Right atrium auricular region (tissue), 2 donors: ENCODE measurements at regions not wholly inside any gene's neighbourhood (a gene's known extent, or its start where the extent isn't known, plus 50 kb on each side); places are given as distances from the start of the nearest gene placed in this dataset.

Experiments
- DNase-seq: peaks from one replicate; pipeline ENCODE4 v3.0.0-alpha.2; 2019; ENCODE audit warnings: low spot score
- H3K27ac ChIP-seq, 2 donors: fragments of 200-600 bp; sonication (generic); 1 replicate in 1 of 2; 2 replicates in 1 of 2; pipeline ENCODE4 v1.5.1; 2016 to 2019
- H3K27me3 ChIP-seq, 2 donors: fragments of 200-600 bp; sonication (generic); one replicate each; pipeline versions ENCODE4 v1.5.1 to v1.6.0; 2017 to 2019
- H3K36me3 ChIP-seq: fragments of 200-600 bp; sonication (generic); one replicate; pipeline ENCODE4 v1.5.1; 2016
- H3K4me1 ChIP-seq, 2 donors: fragments of 200-600 bp; sonication (generic); one replicate each; pipeline versions ENCODE4 v1.5.1 to v1.6.0; 2017 to 2019
- H3K4me3 ChIP-seq, 2 donors: fragments of 200-600 bp; sonication (generic); 1 replicate in 1 of 2; 2 replicates in 1 of 2; pipeline ENCODE4 v1.5.1; 2017 to 2019; ENCODE audit warnings: mild to moderate bottlenecking in 1 of 2, moderate library complexity in 1 of 2
- H3K9me3 ChIP-seq, 2 donors: fragments of 200-600 bp; sonication (generic); one replicate each; pipeline ENCODE4 v1.5.1; 2019
- CTCF ChIP-seq, 2 donors: fragments of 200-600 bp; sonication (generic); IDR thresholded peaks; one replicate each; pipeline ENCODE4 v1.5.1; 2019; ENCODE audit warnings: antibody characterized with exemption in 2 of 2

GRCh38 chr14:71852181-71852580, 80.0 kb upstream of the RGS6 start:
- no peak for TF ChIP-seq CTCF (IDR thresholded peaks at IDR 0.05)
- H3K27me3 ChIP-seq, result no peaks in the 10 kb centered on the region
- H3K9me3 ChIP-seq, result no peaks in the 10 kb centered on the region
- H3K36me3 ChIP-seq, result no peaks in the 10 kb centered on the region
- no peak overlapping the region for H3K27ac ChIP-seq
- no peak overlapping the region for H3K4me3 ChIP-seq
- H3K4me1 ChIP-seq, result no peaks in the 10 kb centered on the region
- no peak for DNase-seq

DNA sequence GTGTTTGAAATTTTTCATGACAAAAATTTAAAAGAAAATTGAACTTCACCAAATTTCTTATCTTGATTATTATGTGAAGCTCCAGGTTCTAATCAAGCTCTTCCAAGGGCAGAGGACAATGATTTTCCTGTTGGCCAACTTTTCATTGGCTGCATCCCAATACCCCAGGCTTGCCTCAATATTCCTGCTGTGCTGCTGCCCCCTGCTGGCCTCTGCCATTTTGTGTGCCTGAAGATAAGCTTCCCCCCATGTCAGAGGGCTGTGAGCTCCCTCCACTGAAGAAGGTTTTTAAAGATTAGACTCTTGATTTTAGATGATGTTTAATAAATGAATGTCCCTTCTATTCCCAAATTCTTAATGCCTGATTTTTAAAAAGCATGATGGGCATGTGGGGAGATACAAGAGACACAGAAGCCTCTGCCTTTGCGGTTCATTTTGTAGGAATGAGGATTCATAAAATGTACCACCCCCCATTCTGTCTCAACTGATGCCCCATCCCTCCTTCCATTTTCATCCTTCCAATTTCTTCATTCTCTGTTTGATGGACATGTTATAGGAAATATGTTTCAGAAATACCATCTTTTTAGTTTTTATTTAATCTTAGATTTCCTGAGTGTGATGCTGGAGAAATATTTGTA, 76.7 kb upstream of the RGS6 start:
- Histone ChIP-seq H3K27me3 (no peaks in the 10 kb centered on the region), H3K4me3 (no peak overlapping the region), H3K36me3 (no peaks in the 10 kb centered on the region), H3K4me1 (no peaks in the 10 kb centered on the region), H3K27ac (no peak overlapping the region), H3K9me3 (no peaks in the 10 kb centered on the region)
- TF ChIP-seq CTCF (IDR thresholded peaks at IDR 0.05), result peak; percentile 16 to 68
- peak; percentile 68 for DNase-seq

GRCh38 chr14:71856199-71856919, 75.9 kb upstream of the RGS6 start:
- DNase-seq, result no peak
- H3K4me1 ChIP-seq, result no peaks in the 10 kb centered on the region
- H3K27me3 ChIP-seq, result no peaks in the 10 kb centered on the region
- H3K9me3 ChIP-seq, result no peaks in the 10 kb centered on the region
- no peaks in the 10 kb centered on the region for H3K36me3 ChIP-seq
- H3K27ac ChIP-seq, result no peak overlapping the region
- TF ChIP-seq CTCF (IDR thresholded peaks at IDR 0.05), result no peak
- H3K4me3 ChIP-seq, result no peak overlapping the region

DNA sequence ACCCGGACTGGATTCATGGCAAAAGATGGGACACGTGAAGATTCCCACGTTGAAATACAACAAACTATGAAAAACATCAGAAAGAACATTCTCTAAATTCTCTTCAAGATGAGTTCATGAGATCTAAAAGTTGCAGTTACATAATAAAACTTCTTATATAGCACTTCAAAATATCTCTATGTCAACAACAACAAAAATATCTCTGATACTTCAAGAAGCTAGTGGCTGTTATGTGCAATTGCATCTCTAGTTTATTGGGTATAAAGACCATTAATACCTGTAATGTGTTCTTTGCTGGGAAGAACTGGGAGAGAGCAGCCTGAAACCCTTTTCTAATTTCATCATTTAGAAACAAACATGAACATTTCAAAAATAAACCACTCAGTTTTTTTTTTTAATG, 69.2 kb upstream of the RGS6 start:
- no peaks in the 10 kb centered on the region for H3K36me3 ChIP-seq
- H3K27ac ChIP-seq, result no peak overlapping the region
- peak in 1 of 2 donors; percentile 38 for TF ChIP-seq CTCF (IDR thresholded peaks at IDR 0.05)
- no peaks in the 10 kb centered on the region for H3K27me3 ChIP-seq
- H3K9me3 ChIP-seq, result no peaks in the 10 kb centered on the region
- DNase-seq, result no peak
- H3K4me1 ChIP-seq, result no peaks in the 10 kb centered on the region
- H3K4me3 ChIP-seq, result no peak overlapping the region

DNA sequence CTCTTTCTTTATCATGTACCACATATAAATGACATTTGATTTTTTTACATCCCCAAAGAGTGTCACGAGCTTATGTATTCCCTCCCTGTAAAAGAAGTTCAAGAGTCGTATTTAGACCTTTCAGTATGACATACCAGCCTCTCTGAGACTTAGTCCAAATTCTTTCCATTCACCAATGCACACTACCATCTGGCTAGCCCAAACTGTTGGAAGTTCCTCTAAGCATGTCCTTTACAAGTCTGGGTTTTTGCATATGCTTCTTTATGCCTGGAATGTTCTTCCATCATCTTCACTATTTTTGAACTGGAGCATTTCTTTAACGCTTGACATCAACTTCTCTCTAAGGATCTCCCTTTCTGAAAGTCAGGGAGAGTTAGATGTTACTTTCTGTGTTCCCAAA, 68.5 kb upstream of the RGS6 start:
- no peak for DNase-seq
- Histone ChIP-seq H3K9me3 (no peaks in the 10 kb centered on the region), H3K4me1 (no peaks in the 10 kb centered on the region), H3K27ac (no peak overlapping the region), H3K27me3 (no peaks in the 10 kb centered on the region), H3K36me3 (no peaks in the 10 kb centered on the region), H3K4me3 (no peak overlapping the region)
- no peak for TF ChIP-seq CTCF (IDR thresholded peaks at IDR 0.05)
